Activated CD4-positive, alpha-beta memory T cell treated with anti-CD3 and anti-CD28 coated beads for 36 hours (primary cell): ENCODE measurements at regions not wholly inside any gene's neighbourhood (a gene's known extent, or its start where the extent isn't known, plus 50 kb on each side); places are given as distances from the start of the nearest gene placed in this dataset.

Experiments
- CTCF ChIA-PET: fragments of 350-600 bp; sonication (Branson Sonifier 250); formaldehyde crosslinking; loops from one replicate; lab custom pipeline; 2021; ENCODE audit warnings: antibody characterized with exemption, inconsistent platforms; lab: Charles Lee
- POLR2A ChIA-PET: fragments of 350-600 bp; sonication (Branson Sonifier 250); formaldehyde crosslinking; loops from one replicate; lab custom pipeline; 2021; ENCODE audit warnings: antibody characterized with exemption; lab: Charles Lee
- DNase-seq: peaks from one replicate; pipeline ENCODE4 v3.0.0-alpha.2; 2020
- H3K27ac Mint-ChIP-seq: one replicate; pipeline ENCODE4 v1.8.0; 2021; ENCODE audit warnings: mixed read lengths
- H3K27me3 Mint-ChIP-seq: one replicate; pipeline ENCODE4 v1.8.0; 2021; ENCODE audit warnings: mixed read lengths
- H3K36me3 Mint-ChIP-seq: one replicate; pipeline ENCODE4 v1.8.0; 2021; ENCODE audit warnings: mixed read lengths
- H3K4me1 Mint-ChIP-seq: one replicate; pipeline ENCODE4 v1.8.0; 2021; ENCODE audit warnings: low read depth, mixed read lengths
- H3K4me3 Mint-ChIP-seq: one replicate; pipeline ENCODE4 v1.8.0; 2021; ENCODE audit warnings: mild to moderate bottlenecking, mixed read lengths
- H3K9me3 Mint-ChIP-seq: one replicate; pipeline ENCODE4 v1.8.0; 2021; ENCODE audit warnings: mixed read lengths
- intact Hi-C: fragments of 100-400 bp; cut with micrococcal nuclease; formaldehyde crosslinking; loops from one replicate; pipeline ENCODE4 v1.15.1; 2023

GRCh38 chr18:37669991-37670534, 104.5 kb upstream of the CELF4 start:
- Mint-ChIP-seq H3K4me1 (no peaks in the 10 kb centered on the region), H3K27me3 (no peaks in the 10 kb centered on the region), H3K36me3 (no peaks in the 10 kb centered on the region), H3K27ac (no peak overlapping the region), H3K9me3 (no peaks in the 10 kb centered on the region), H3K4me3 (no peak overlapping the region)
- intact Hi-C loops = no loop called here
- no peak for DNase-seq
- POLR2A ChIA-PET = no interaction called here
- CTCF ChIA-PET = no interaction called here

- no peak overlapping the region for H3K27ac Mint-ChIP-seq
- intact Hi-C loops = no loop called here
- H3K36me3 Mint-ChIP-seq = no peaks in the 10 kb centered on the region
- no peak overlapping the region for H3K4me3 Mint-ChIP-seq
- CTCF ChIA-PET = no interaction called here
- POLR2A ChIA-PET = no interaction called here
- H3K27me3 Mint-ChIP-seq = no peaks in the 10 kb centered on the region
- H3K4me1 Mint-ChIP-seq = no peaks in the 10 kb centered on the region
- no peaks in the 10 kb centered on the region for H3K9me3 Mint-ChIP-seq
- DNase-seq = no peak
These were observed 103.6 kb upstream of the CELF4 start for GRCh38 chr18:37668971-37669747.

- Mint-ChIP-seq H3K9me3 (no peaks in the 10 kb centered on the region), H3K4me3 (no peak overlapping the region), H3K4me1 (no peaks in the 10 kb centered on the region), H3K36me3 (no peaks in the 10 kb centered on the region), H3K27me3 (no peaks in the 10 kb centered on the region), H3K27ac (no peak overlapping the region)
- POLR2A ChIA-PET = no interaction called here
- CTCF ChIA-PET = no interaction called here
- DNase-seq = no peak
- intact Hi-C loops = no loop called here
These were observed 102.2 kb upstream of the CELF4 start for GRCh38 chr18:37667836-37668235.

GRCh38 chr18:37666991-37667390, 101.4 kb upstream of the CELF4 start:
- intact Hi-C loops = no loop called here
- POLR2A ChIA-PET = no interaction called here
- DNase-seq = no peak
- no peaks in the 10 kb centered on the region for H3K4me1 Mint-ChIP-seq
- H3K9me3 Mint-ChIP-seq = no peaks in the 10 kb centered on the region
- CTCF ChIA-PET = no interaction called here
- no peak overlapping the region for H3K4me3 Mint-ChIP-seq
- no peaks in the 10 kb centered on the region for H3K27me3 Mint-ChIP-seq
- H3K27ac Mint-ChIP-seq = no peak overlapping the region
- H3K36me3 Mint-ChIP-seq = no peaks in the 10 kb centered on the region

- intact Hi-C loops = no loop called here
- Mint-ChIP-seq H3K4me3 (no peak overlapping the region), H3K27ac (no peak overlapping the region), H3K36me3 (no peaks in the 10 kb centered on the region), H3K27me3 (no peaks in the 10 kb centered on the region), H3K4me1 (no peaks in the 10 kb centered on the region), H3K9me3 (no peaks in the 10 kb centered on the region)
- ChIA-PET CTCF (no interaction called here), POLR2A (no interaction called here)
- DNase-seq = no peak
These were observed 100.9 kb upstream of the CELF4 start for GRCh38 chr18:37666451-37666850.

DNA sequence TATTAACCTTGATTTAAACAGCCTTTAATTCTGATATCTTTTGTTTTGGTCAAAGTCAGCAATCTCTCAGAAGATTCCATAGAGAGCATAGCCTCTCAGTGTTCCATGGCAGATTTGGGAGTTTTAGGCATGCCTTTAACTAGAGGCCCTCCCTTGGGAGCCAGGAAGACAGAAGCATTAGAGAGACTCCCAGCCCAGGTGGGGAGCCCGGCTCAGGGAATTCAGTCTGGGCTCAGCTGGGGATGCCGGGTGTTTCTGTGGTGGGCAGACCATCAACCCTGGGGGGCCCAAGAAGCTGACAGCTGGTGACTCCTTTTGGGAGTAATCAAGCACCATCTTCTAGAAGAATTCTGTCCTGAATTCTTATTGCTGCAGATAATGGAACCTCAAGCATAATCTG, 99.7 kb upstream of the CELF4 start:
- H3K4me1 Mint-ChIP-seq = no peaks in the 10 kb centered on the region
- H3K36me3 Mint-ChIP-seq = no peaks in the 10 kb centered on the region
- POLR2A ChIA-PET = no interaction called here
- H3K27ac Mint-ChIP-seq = no peak overlapping the region
- DNase-seq = no peak
- CTCF ChIA-PET = no interaction called here
- intact Hi-C loops = no loop called here
- H3K4me3 Mint-ChIP-seq = no peak overlapping the region
- H3K9me3 Mint-ChIP-seq = no peaks in the 10 kb centered on the region
- H3K27me3 Mint-ChIP-seq = no peaks in the 10 kb centered on the region

GRCh38 chr18:37663446-37663845, 97.8 kb upstream of the CELF4 start:
- intact Hi-C loops = no loop called here
- DNase-seq = no peak
- H3K27me3 Mint-ChIP-seq = no peaks in the 10 kb centered on the region
- POLR2A ChIA-PET = no interaction called here
- no peak overlapping the region for H3K4me3 Mint-ChIP-seq
- H3K36me3 Mint-ChIP-seq = no peaks in the 10 kb centered on the region
- H3K9me3 Mint-ChIP-seq = no peaks in the 10 kb centered on the region
- H3K27ac Mint-ChIP-seq = no peak overlapping the region
- CTCF ChIA-PET = no interaction called here
- no peaks in the 10 kb centered on the region for H3K4me1 Mint-ChIP-seq

- no peaks in the 10 kb centered on the region for H3K27me3 Mint-ChIP-seq
- ChIA-PET CTCF (no interaction called here), POLR2A (no interaction called here)
- intact Hi-C loops = no loop called here
- DNase-seq = no peak
- no peaks in the 10 kb centered on the region for H3K9me3 Mint-ChIP-seq
- no peaks in the 10 kb centered on the region for H3K36me3 Mint-ChIP-seq
- no peak overlapping the region for H3K4me3 Mint-ChIP-seq
- no peaks in the 10 kb centered on the region for H3K4me1 Mint-ChIP-seq
- no peak overlapping the region for H3K27ac Mint-ChIP-seq
These were observed 97.1 kb upstream of the CELF4 start for GRCh38 chr18:37662546-37663339.

DNA sequence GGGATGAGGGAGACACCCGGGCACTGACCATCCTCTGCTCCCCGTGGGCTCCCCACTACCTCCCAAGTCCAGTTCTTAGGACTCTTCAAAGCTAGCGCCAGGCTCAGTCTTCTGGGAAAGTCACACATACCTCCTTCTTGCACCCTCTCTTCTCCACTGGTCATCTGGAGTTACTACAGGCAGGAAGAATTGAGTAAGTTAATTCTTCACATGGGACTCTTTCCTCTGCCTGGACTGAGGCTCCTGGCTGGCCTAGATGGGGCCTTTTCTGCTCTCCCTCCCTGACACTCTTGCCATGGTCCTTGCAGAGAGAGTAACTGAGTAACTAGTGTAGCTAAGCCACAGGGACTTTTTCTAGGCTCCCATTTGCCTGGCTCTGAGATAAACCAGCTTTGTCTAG, 96.5 kb upstream of the CELF4 start:
- Mint-ChIP-seq H3K4me3 (no peak overlapping the region), H3K36me3 (no peaks in the 10 kb centered on the region), H3K27me3 (no peaks in the 10 kb centered on the region), H3K4me1 (no peaks in the 10 kb centered on the region), H3K9me3 (no peaks in the 10 kb centered on the region), H3K27ac (no peak overlapping the region)
- ChIA-PET CTCF (no interaction called here), POLR2A (no interaction called here)
- no peak for DNase-seq
- intact Hi-C loops = no loop called here

GRCh38 chr18:37661478-37661877, 95.9 kb upstream of the CELF4 start:
- ChIA-PET CTCF (no interaction called here), POLR2A (no interaction called here)
- Mint-ChIP-seq H3K9me3 (no peaks in the 10 kb centered on the region), H3K36me3 (no peaks in the 10 kb centered on the region), H3K27ac (no peak overlapping the region), H3K27me3 (no peaks in the 10 kb centered on the region), H3K4me3 (no peak overlapping the region), H3K4me1 (no peaks in the 10 kb centered on the region)
- intact Hi-C loops = no loop called here
- DNase-seq = no peak

- Mint-ChIP-seq H3K27ac (no peak overlapping the region), H3K4me1 (no peaks in the 10 kb centered on the region), H3K27me3 (no peaks in the 10 kb centered on the region), H3K36me3 (no peaks in the 10 kb centered on the region), H3K9me3 (no peaks in the 10 kb centered on the region), H3K4me3 (no peak overlapping the region)
- intact Hi-C loops = no loop called here
- POLR2A ChIA-PET = no interaction called here
- CTCF ChIA-PET = no interaction called here
- no peak for DNase-seq
These were observed 95.5 kb upstream of the CELF4 start for GRCh38 chr18:37661061-37661460.

DNA sequence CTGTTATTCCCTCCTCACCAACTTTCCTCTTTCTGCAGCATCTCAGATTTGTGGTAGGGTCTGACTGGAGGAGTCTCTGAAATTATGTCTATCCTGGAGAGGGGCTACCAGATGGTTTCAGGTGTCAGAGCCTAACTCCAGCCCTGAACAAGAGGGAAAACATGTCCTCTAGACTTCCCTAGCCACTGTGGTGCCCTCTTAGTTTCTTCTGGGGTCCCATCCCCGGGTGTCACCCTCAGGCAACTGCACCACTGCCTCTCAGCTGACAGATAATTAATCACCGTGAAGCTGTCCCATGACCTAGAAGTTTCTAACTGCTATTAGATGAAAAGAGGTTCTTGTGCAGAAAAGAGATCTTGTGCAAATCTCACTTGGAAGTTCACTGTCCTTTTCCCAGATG, 95.1 kb upstream of the CELF4 start:
- Mint-ChIP-seq H3K4me1 (no peaks in the 10 kb centered on the region), H3K36me3 (no peaks in the 10 kb centered on the region), H3K9me3 (no peaks in the 10 kb centered on the region), H3K27ac (no peak overlapping the region), H3K4me3 (no peak overlapping the region), H3K27me3 (no peaks in the 10 kb centered on the region)
- no peak for DNase-seq
- CTCF ChIA-PET = no interaction called here
- POLR2A ChIA-PET = no interaction called here
- intact Hi-C loops = no loop called here

GRCh38 chr18:37659906-37660305, 94.3 kb upstream of the CELF4 start:
- CTCF ChIA-PET = no interaction called here
- no peaks in the 10 kb centered on the region for H3K4me1 Mint-ChIP-seq

More at GRCh38 chr18:37659906-37660305, 94.3 kb upstream of the CELF4 start:
- H3K9me3 Mint-ChIP-seq = no peaks in the 10 kb centered on the region
- intact Hi-C loops = no loop called here
- H3K27me3 Mint-ChIP-seq = no peaks in the 10 kb centered on the region
- POLR2A ChIA-PET = no interaction called here
- H3K4me3 Mint-ChIP-seq = no peak overlapping the region
- DNase-seq = no peak
- H3K36me3 Mint-ChIP-seq = no peaks in the 10 kb centered on the region
- no peak overlapping the region for H3K27ac Mint-ChIP-seq
